Activated CD8-positive, alpha-beta T cell treated with anti-CD3 and anti-CD28 coated beads, Interleukin-2, amount 10 ng/mL, durations not matched to agents 7 days and 5 days (primary cell): ENCODE measurements at regions not wholly inside any gene's neighbourhood (a gene's known extent, or its start where the extent isn't known, plus 50 kb on each side); places are given as distances from the start of the nearest gene placed in this dataset.

Experiments used
- ATAC-seq: fragments of 150-1000 bp; cut with Tn5 transposase; one replicate; pipeline ENCODE4 v1.10.0; 2021; ENCODE audit warnings: moderate library complexity
- CTCF ChIA-PET: fragments of 350-600 bp; sonication (Branson Sonifier 250); formaldehyde crosslinking; loops from one replicate; lab custom pipeline; 2021; ENCODE audit warnings: antibody characterized with exemption; lab: Charles Lee
- POLR2A ChIA-PET: fragments of 350-600 bp; sonication (Branson Sonifier 250); formaldehyde crosslinking; loops from one replicate; lab custom pipeline; 2021; ENCODE audit warnings: antibody characterized with exemption; lab: Charles Lee
- DNase-seq: peaks from one replicate; pipeline ENCODE4 v3.0.0-alpha.2; 2020
- H3K27ac Mint-ChIP-seq: one replicate; pipeline ENCODE4 v1.8.0; 2021; ENCODE audit warnings: mild to moderate bottlenecking, mixed read lengths
- H3K27me3 Mint-ChIP-seq: one replicate; pipeline ENCODE4 v1.8.0; 2021; ENCODE audit warnings: low read depth, mixed read lengths
- H3K36me3 Mint-ChIP-seq: one replicate; pipeline ENCODE4 v1.8.0; 2021; ENCODE audit warnings: low read depth, mixed read lengths
- H3K4me1 Mint-ChIP-seq: one replicate; pipeline ENCODE4 v1.8.0; 2021; ENCODE audit warnings: low read depth, mixed read lengths
- H3K4me3 Mint-ChIP-seq: one replicate; pipeline ENCODE4 v1.8.0; 2021; ENCODE audit warnings: mild to moderate bottlenecking, mixed read lengths
- H3K9me3 Mint-ChIP-seq: one replicate; pipeline ENCODE4 v1.8.0; 2022; ENCODE audit warnings: mixed read lengths; ENCODE audit not compliant: insufficient read depth

GRCh38 chr2:228409493-228409892, 228.0 kb upstream of the SPHKAP start:
- Mint-ChIP-seq H3K27ac (no peak overlapping the region), H3K27me3 (no peaks in the 10 kb centered on the region), H3K4me3 (no peak overlapping the region), H3K9me3 (peaks cover 5% of the 10 kb centered on the region), H3K36me3 (no peaks in the 10 kb centered on the region), H3K4me1 (no peaks in the 10 kb centered on the region)
- no peak for DNase-seq
- CTCF ChIA-PET = no interaction called here
- ATAC-seq = no peak
- POLR2A ChIA-PET = no interaction called here

- Mint-ChIP-seq H3K4me1 (no peaks in the 10 kb centered on the region), H3K4me3 (no peak overlapping the region), H3K27me3 (no peaks in the 10 kb centered on the region), H3K9me3 (peaks cover 3% of the 10 kb centered on the region), H3K36me3 (no peaks in the 10 kb centered on the region), H3K27ac (no peak overlapping the region)
- DNase-seq (no peak), ATAC-seq (no peak)
- POLR2A ChIA-PET = no interaction called here
- CTCF ChIA-PET = no interaction called here
Observed at GRCh38 chr2:228408529-228409227, 227.2 kb upstream of the SPHKAP start.

- POLR2A ChIA-PET = no interaction called here
- no peak for DNase-seq
Observed at GRCh38 chr2:228407821-228408220, 226.3 kb upstream of the SPHKAP start.

GRCh38 chr2:228401065-228401912, 219.8 kb upstream of the SPHKAP start:
- POLR2A ChIA-PET = no interaction called here
- Mint-ChIP-seq H3K4me1 (no peaks in the 10 kb centered on the region), H3K4me3 (no peak overlapping the region), H3K9me3 (no peaks in the 10 kb centered on the region), H3K27ac (no peak overlapping the region), H3K27me3 (no peaks in the 10 kb centered on the region), H3K36me3 (no peaks in the 10 kb centered on the region)
- CTCF ChIA-PET = no interaction called here
- ATAC-seq (no peak), DNase-seq (no peak)

More at GRCh38 chr2:228407821-228408220, 226.3 kb upstream of the SPHKAP start:
- no peak for ATAC-seq
- CTCF ChIA-PET = no interaction called here
- no peak overlapping the region for H3K4me3 Mint-ChIP-seq
- no peaks in the 10 kb centered on the region for H3K36me3 Mint-ChIP-seq
- H3K27me3 Mint-ChIP-seq = no peaks in the 10 kb centered on the region
- no peaks in the 10 kb centered on the region for H3K4me1 Mint-ChIP-seq
- no peaks in the 10 kb centered on the region for H3K9me3 Mint-ChIP-seq
- H3K27ac Mint-ChIP-seq = no peak overlapping the region

GRCh38 chr2:228387776-228388175, 206.3 kb upstream of the SPHKAP start:
- H3K27me3 Mint-ChIP-seq = no peaks in the 10 kb centered on the region
- DNase-seq = no peak
- H3K36me3 Mint-ChIP-seq = no peaks in the 10 kb centered on the region
- no peaks in the 10 kb centered on the region for H3K9me3 Mint-ChIP-seq
- ATAC-seq = no peak
- H3K4me1 Mint-ChIP-seq = no peaks in the 10 kb centered on the region
- ChIA-PET POLR2A (no interaction called here), CTCF (no interaction called here)
- no peak overlapping the region for H3K27ac Mint-ChIP-seq
- H3K4me3 Mint-ChIP-seq = no peak overlapping the region

DNA sequence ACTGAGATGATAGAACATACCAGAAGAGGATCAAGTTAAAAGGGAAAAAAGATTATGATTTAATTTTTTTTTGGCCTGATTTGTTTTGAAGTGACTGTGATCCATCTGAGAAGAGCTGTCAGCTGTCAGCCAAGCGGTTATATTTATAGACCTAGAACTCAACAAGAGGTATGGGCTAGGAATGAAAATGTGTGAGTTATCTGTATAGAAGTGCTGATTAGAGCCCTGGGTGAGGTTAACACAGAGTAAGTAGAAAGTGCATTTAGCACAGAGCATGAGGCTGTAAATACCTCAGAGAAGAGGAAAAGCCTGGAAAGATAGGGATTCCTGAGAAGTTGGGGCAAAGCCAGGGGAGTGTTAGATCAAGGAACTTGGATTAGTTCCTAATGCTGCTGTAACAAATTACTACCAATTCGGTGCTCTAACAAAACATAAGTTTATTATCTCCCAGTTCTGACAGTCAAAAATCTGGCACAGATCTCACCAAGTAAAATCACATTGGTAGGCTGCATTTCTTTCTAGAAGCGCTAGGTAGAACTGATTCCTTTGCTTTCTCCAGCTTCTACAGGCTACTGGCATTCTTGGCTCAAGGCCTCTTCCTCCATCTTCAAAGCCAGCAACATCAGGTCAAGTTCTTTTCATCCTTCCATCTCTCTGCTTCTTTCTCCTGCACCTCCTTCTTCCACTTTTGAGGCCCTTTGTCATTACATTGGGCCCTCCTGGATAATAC, 197.4 kb upstream of the SPHKAP start:
- Mint-ChIP-seq H3K9me3 (no peaks in the 10 kb centered on the region), H3K36me3 (no peaks in the 10 kb centered on the region), H3K4me1 (no peaks in the 10 kb centered on the region), H3K27me3 (no peaks in the 10 kb centered on the region), H3K4me3 (no peak overlapping the region), H3K27ac (no peak overlapping the region)
- ATAC-seq (no peak), DNase-seq (no peak)
- CTCF ChIA-PET = no interaction called here
- POLR2A ChIA-PET = no interaction called here

DNA sequence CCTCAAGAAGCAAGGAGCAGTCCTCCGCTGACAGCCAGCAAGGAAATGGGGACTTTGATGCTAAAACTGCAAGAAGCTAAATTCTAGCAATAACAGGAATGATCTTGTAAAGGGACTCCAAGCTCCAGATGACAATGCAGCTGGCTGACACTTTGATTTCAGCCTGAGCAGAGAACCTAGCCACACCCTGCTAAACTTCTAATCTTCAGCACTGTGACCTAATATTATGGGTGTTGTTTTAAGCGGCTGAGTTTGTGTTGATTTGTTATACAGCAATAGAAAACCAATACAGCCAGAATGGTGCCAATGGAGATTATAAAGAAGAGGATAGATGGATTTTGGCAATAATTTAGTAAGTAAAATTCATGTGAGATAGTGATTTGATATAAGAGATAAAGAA, 196.7 kb upstream of the SPHKAP start:
- Mint-ChIP-seq H3K4me1 (no peaks in the 10 kb centered on the region), H3K36me3 (no peaks in the 10 kb centered on the region), H3K27ac (no peak overlapping the region), H3K4me3 (no peak overlapping the region), H3K27me3 (no peaks in the 10 kb centered on the region), H3K9me3 (no peaks in the 10 kb centered on the region)
- CTCF ChIA-PET = no interaction called here
- DNase-seq (no peak), ATAC-seq (no peak)
- POLR2A ChIA-PET = no interaction called here

GRCh38 chr2:228377533-228377932, 196.0 kb upstream of the SPHKAP start:
- DNase-seq (no peak), ATAC-seq (no peak)
- Mint-ChIP-seq H3K4me3 (no peak overlapping the region), H3K36me3 (no peaks in the 10 kb centered on the region), H3K27ac (no peak overlapping the region), H3K27me3 (no peaks in the 10 kb centered on the region), H3K4me1 (no peaks in the 10 kb centered on the region), H3K9me3 (no peaks in the 10 kb centered on the region)
- ChIA-PET POLR2A (no interaction called here), CTCF (no interaction called here)

DNA sequence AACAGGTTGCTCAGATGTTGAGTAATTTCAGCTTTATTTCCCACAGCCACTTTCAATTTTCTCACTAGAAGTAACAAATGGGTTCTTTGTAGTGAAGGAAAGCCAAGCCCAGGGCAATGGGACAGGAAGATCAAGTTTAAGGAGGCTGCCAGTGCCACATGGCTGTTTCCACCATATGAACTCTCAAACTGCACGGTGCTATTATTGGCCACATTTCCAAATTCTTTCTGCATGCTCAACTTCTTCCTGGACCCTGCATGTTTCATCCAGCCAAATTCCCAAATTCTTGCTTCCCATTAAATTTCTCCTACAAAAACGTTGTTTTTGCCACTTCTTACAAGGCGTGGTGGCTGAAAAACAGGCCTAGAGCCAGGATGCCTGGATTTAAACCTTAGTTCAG, 193.3 kb upstream of the SPHKAP start:
- Mint-ChIP-seq H3K9me3 (no peaks in the 10 kb centered on the region), H3K36me3 (no peaks in the 10 kb centered on the region), H3K27me3 (no peaks in the 10 kb centered on the region), H3K27ac (no peak overlapping the region), H3K4me3 (no peak overlapping the region), H3K4me1 (no peaks in the 10 kb centered on the region)
- DNase-seq (no peak), ATAC-seq (no peak)
- CTCF ChIA-PET = no interaction called here
- POLR2A ChIA-PET = no interaction called here

- Mint-ChIP-seq H3K9me3 (no peaks in the 10 kb centered on the region), H3K27me3 (no peaks in the 10 kb centered on the region), H3K36me3 (no peaks in the 10 kb centered on the region), H3K27ac (no peak overlapping the region), H3K4me3 (no peak overlapping the region), H3K4me1 (no peaks in the 10 kb centered on the region)
- ChIA-PET POLR2A (no interaction called here), CTCF (no interaction called here)
- DNase-seq (no peak), ATAC-seq (no peak)
Observed at GRCh38 chr2:228373191-228373590, 191.7 kb upstream of the SPHKAP start.

DNA sequence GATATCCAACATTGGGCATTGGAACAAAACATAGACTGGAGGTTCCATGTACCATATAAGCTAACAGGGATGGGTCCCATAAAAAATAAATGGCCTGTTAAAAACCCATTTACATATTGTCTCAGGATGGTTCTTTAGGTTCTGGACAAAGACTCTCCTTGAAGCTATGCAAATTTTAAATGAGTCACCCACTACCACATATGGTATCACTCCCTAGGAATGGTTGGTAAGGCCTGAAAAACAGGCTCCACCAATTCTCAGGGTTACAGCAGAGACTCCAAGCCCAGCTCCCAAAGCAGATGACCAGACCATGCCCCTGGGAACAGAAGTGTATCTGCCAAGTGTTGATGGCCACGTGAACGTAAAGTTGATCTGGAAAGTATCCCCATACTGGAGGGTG, 190.7 kb upstream of the SPHKAP start:
- DNase-seq (no peak), ATAC-seq (no peak)
- ChIA-PET POLR2A (no interaction called here), CTCF (no interaction called here)
- Mint-ChIP-seq H3K9me3 (no peaks in the 10 kb centered on the region), H3K27me3 (no peaks in the 10 kb centered on the region), H3K4me1 (no peaks in the 10 kb centered on the region), H3K36me3 (no peaks in the 10 kb centered on the region), H3K4me3 (no peak overlapping the region), H3K27ac (no peak overlapping the region)

- Mint-ChIP-seq H3K4me3 (no peak overlapping the region), H3K9me3 (no peaks in the 10 kb centered on the region), H3K27me3 (no peaks in the 10 kb centered on the region), H3K4me1 (no peaks in the 10 kb centered on the region), H3K36me3 (no peaks in the 10 kb centered on the region), H3K27ac (no peak overlapping the region)
- DNase-seq (no peak), ATAC-seq (no peak)
- ChIA-PET CTCF (no interaction called here), POLR2A (no interaction called here)
Observed at GRCh38 chr2:228369400-228370031, 188.0 kb upstream of the SPHKAP start.
